ENCODE measurements at regions not wholly inside any gene's neighbourhood (a gene's known extent, or its start where the extent isn't known, plus 50 kb on each side); places are given as distances from the start of the nearest gene placed in this dataset.

DNA sequence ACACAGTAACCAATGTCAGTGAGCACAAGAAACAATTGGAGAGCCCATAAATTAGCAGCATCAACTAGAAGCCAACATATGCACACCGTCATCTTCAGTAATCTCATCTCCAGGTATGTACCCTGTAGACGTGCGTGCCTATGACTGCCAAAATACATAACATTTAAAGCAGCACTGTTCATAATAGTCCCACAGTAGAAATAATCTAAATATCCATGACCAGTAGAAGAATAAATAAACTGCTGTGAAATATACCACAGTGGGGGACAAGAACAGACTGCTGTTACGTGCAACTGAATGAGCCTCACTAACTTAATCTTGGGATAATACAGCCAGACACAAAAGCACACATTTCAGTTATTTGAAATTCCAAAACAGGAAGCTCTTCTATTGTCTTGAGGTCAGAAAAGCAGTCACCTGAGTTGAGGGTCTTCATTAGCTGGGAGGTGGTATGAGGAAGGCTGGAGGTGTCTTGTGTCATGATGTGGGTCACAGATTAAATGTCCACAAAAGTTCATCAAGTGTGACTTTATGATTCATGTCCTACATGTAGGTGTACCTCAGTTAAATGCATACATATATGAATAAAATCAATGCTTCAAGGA is 454.2 kb upstream of the AKR1E2 start (continued):
- TF ChIP-seq ZNF512 (CRISPR knock-in tag; IDR thresholded peaks at IDR 0.05; ENCODE audit: borderline replicate concordance) (no peak), ATF6 (CRISPR knock-in tag; IDR thresholded peaks at IDR 0.05) (no peak), IRF2 (CRISPR knock-in tag; IDR thresholded peaks at IDR 0.05; ENCODE audit: borderline replicate concordance, low read depth) (no peak), MYBL2 (CRISPR knock-in tag; IDR thresholded peaks at IDR 0.05) (no peak), ZNF423 (CRISPR knock-in tag; IDR thresholded peaks at IDR 0.05) (no peak), SMAD3 (CRISPR knock-in tag; IDR thresholded peaks at IDR 0.05; ENCODE audit: borderline replicate concordance) (no peak), E2F1 (CRISPR knock-in tag; IDR thresholded peaks at IDR 0.05) (no peak)
- TF ChIP-seq, protein P1, sequence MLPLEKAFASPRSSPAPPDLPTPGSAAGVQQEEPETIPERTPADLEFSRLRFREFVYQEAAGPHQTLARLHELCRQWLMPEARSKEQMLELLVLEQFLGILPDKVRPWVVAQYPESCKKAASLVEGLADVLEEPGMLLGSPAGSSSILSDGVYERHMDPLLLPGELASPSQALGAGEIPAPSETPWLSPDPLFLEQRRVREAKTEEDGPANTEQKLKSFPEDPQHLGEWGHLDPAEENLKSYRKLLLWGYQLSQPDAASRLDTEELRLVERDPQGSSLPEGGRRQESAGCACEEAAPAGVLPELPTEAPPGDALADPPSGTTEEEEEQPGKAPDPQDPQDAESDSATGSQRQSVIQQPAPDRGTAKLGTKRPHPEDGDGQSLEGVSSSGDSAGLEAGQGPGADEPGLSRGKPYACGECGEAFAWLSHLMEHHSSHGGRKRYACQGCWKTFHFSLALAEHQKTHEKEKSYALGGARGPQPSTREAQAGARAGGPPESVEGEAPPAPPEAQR (CRISPR knock-in tag; IDR thresholded peaks at IDR 0.05), result no peak

- DNase-seq (ENCODE audit: low spot score), result no peak
- Mint-ChIP-seq H3K27ac (no peak overlapping the region), H3K4me3 (no peak overlapping the region), H3K4me1 (no peaks in the 10 kb centered on the region), H3K36me3 (no peaks in the 10 kb centered on the region), H3K27me3 (ENCODE audit: low read depth) (no peaks in the 10 kb centered on the region; the same call in 1 of the 2 replicates), H3K9me3 (peaks cover 10% of the 10 kb centered on the region)
- CTCF ChIA-PET, result no interaction called here
- ATAC-seq, result no peak
- POLR2A ChIA-PET, result no interaction called here
- TF ChIP-seq, protein P2, sequence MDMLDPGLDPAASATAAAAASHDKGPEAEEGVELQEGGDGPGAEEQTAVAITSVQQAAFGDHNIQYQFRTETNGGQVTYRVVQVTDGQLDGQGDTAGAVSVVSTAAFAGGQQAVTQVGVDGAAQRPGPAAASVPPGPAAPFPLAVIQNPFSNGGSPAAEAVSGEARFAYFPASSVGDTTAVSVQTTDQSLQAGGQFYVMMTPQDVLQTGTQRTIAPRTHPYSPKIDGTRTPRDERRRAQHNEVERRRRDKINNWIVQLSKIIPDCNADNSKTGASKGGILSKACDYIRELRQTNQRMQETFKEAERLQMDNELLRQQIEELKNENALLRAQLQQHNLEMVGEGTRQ (CRISPR knock-in tag; IDR thresholded peaks at IDR 0.05), result no peak
- TF ChIP-seq ATF1 (CRISPR knock-in tag; IDR thresholded peaks at IDR 0.05), result no peak
- TF ChIP-seq TCF7 (CRISPR knock-in tag; IDR thresholded peaks at IDR 0.05; ENCODE audit: low read depth), result no peak
- TF ChIP-seq ATF3 (CRISPR knock-in tag; conservative IDR thresholded peaks at IDR 0.05), result no peak
- no peak for TF ChIP-seq E2F1 (CRISPR knock-in tag; IDR thresholded peaks at IDR 0.05)
- no peak for TF ChIP-seq MAX (CRISPR knock-in tag; IDR thresholded peaks at IDR 0.05)
- TF ChIP-seq ZNF232 (CRISPR knock-in tag; IDR thresholded peaks at IDR 0.05), result no peak
- no peak for TF ChIP-seq GTF2I (CRISPR knock-in tag; conservative IDR thresholded peaks at IDR 0.05)
- TF ChIP-seq, protein P3, sequence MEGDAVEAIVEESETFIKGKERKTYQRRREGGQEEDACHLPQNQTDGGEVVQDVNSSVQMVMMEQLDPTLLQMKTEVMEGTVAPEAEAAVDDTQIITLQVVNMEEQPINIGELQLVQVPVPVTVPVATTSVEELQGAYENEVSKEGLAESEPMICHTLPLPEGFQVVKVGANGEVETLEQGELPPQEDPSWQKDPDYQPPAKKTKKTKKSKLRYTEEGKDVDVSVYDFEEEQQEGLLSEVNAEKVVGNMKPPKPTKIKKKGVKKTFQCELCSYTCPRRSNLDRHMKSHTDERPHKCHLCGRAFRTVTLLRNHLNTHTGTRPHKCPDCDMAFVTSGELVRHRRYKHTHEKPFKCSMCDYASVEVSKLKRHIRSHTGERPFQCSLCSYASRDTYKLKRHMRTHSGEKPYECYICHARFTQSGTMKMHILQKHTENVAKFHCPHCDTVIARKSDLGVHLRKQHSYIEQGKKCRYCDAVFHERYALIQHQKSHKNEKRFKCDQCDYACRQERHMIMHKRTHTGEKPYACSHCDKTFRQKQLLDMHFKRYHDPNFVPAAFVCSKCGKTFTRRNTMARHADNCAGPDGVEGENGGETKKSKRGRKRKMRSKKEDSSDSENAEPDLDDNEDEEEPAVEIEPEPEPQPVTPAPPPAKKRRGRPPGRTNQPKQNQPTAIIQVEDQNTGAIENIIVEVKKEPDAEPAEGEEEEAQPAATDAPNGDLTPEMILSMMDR (IDR thresholded peaks at IDR 0.05), result no peak
- no peak for TF ChIP-seq HMGA2 (CRISPR knock-in tag; IDR thresholded peaks at IDR 0.05)
- TF ChIP-seq CREB1 (CRISPR knock-in tag; IDR thresholded peaks at IDR 0.05), result no peak
- TF ChIP-seq, protein P1 (CRISPR knock-in tag; IDR thresholded peaks at IDR 0.05), result no peak
Observed at GRCh38 chr10:4370376-4370775, 455.6 kb upstream of the AKR1E2 start.
